Stimulated activated CD4-positive, alpha-beta T cell treated with anti-CD3 and anti-CD28 coated beads, Interleukin-15, amount 100 ng/mL, for 24 hours (primary cell): ENCODE measurements at regions not wholly inside any gene's neighbourhood (a gene's known extent, or its start where the extent isn't known, plus 50 kb on each side); places are given as distances from the start of the nearest gene placed in this dataset.
"Not testable (repeated sequence)": the region's sequence is repeated elsewhere in the genome, so short reads cannot be mapped to it uniquely, and the experiment has no call there.

Source experiments
- DNase-seq: peaks from one replicate; pipeline ENCODE4 v3.0.0-alpha.2; 2020

GRCh38 chr20:5696011-5696559 lies 54.1 kb upstream of the SHLD1 start:
- DNase-seq = no peak

- no peak for DNase-seq
Measured at GRCh38 chr20:5691918-5692618, 58.1 kb upstream of the SHLD1 start.

GRCh38 chr20:5689463-5689862 lies 60.7 kb upstream of the SHLD1 start:
- no peak for DNase-seq

GRCh38 chr20:5688431-5688972 lies 61.7 kb upstream of the SHLD1 start:
- DNase-seq = no peak

GRCh38 chr20:5687884-5688283 lies 62.3 kb upstream of the SHLD1 start:
- no peak for DNase-seq

GRCh38 chr20:5686384-5687105 lies 63.7 kb upstream of the SHLD1 start:
- no peak for DNase-seq

- not testable (repeated sequence) for DNase-seq
Measured at GRCh38 chr20:5682556-5682955, 67.6 kb upstream of the SHLD1 start.

- DNase-seq = no peak
Measured at GRCh38 chr20:5680192-5680591, 69.4 kb upstream of the GPCPD1 start.

- no peak for DNase-seq
Measured at GRCh38 chr20:5678777-5679176, 68.0 kb upstream of the GPCPD1 start.

- not testable (repeated sequence) for DNase-seq
Measured at GRCh38 chr20:5677944-5678343, 67.1 kb upstream of the GPCPD1 start.

- no peak for DNase-seq
Measured at GRCh38 chr20:5677389-5677788, 66.6 kb upstream of the GPCPD1 start.

GRCh38 chr20:5675103-5676091 lies 64.6 kb upstream of the GPCPD1 start:
- DNase-seq = no peak

- peak; percentile 52 for DNase-seq
Measured at GRCh38 chr20:5674176-5674660, 63.4 kb upstream of the GPCPD1 start.

GRCh38 chr20:5670874-5671273 lies 60.1 kb upstream of the GPCPD1 start:
- DNase-seq = no peak

- DNase-seq = no peak
Measured at GRCh38 chr20:5670036-5670536, 59.3 kb upstream of the GPCPD1 start.

- no peak for DNase-seq
Measured at GRCh38 chr20:5668529-5668868, 57.7 kb upstream of the GPCPD1 start.

GRCh38 chr20:5667705-5668528 lies 57.1 kb upstream of the GPCPD1 start:
- DNase-seq = no peak

GRCh38 chr20:5665417-5665816 lies 54.6 kb upstream of the GPCPD1 start:
- DNase-seq = no peak

- no peak for DNase-seq
Measured at GRCh38 chr20:5663396-5663795, 52.6 kb upstream of the GPCPD1 start.

- no peak for DNase-seq
Measured at GRCh38 chr20:5662769-5663168, 52.0 kb upstream of the GPCPD1 start.

GRCh38 chr20:5660756-5661155 lies 50.0 kb upstream of the GPCPD1 start:
- not testable (repeated sequence) for DNase-seq
